H9 (cell line): ENCODE measurements at regions not wholly inside any gene's neighbourhood (a gene's known extent, or its start where the extent isn't known, plus 50 kb on each side); places are given as distances from the start of the nearest gene placed in this dataset.

ENCODE experiments used
- DNase-seq: peaks from one replicate; pipeline ENCODE4 v3.0.0-alpha.2; 2017
- H2AFZ ChIP-seq: one replicate; pipeline ENCODE4 v1.6.1; 2013; ENCODE audit warnings: mild to moderate bottlenecking, low read length, control low read depth, moderate library complexity
- H2AK5ac ChIP-seq: 2 replicates; pipeline ENCODE4 v1.6.1; 2013; ENCODE audit warnings: low read length, control low read depth, mixed read lengths; ENCODE audit not compliant: insufficient read length
- H2BK120ac ChIP-seq: one replicate; pipeline ENCODE4 v1.6.1; 2013; ENCODE audit warnings: low read depth, mild to moderate bottlenecking, low read length, control low read depth, inconsistent platforms; ENCODE audit not compliant: poor library complexity, severe bottlenecking
- H2BK12ac ChIP-seq: 2 replicates; pipeline ENCODE4 v1.6.1; 2013; ENCODE audit warnings: low read length, control low read depth, mixed read lengths, low read depth; ENCODE audit not compliant: insufficient read length
- H2BK15ac ChIP-seq: 2 replicates; pipeline ENCODE4 v1.6.1; 2013; ENCODE audit warnings: low read depth, low read length, control low read depth
- H2BK20ac ChIP-seq: one replicate; pipeline ENCODE4 v1.6.1; 2013; ENCODE audit warnings: low read depth, mild to moderate bottlenecking, low read length, control low read depth, inconsistent platforms; ENCODE audit not compliant: poor library complexity, severe bottlenecking
- H2BK5ac ChIP-seq: 2 replicates; pipeline ENCODE4 v1.6.1; 2013; ENCODE audit warnings: low read length, control low read depth, mixed read lengths; ENCODE audit not compliant: insufficient read length
- H3K14ac ChIP-seq: 2 replicates; pipeline ENCODE4 v1.6.1; 2013; ENCODE audit warnings: low read length, control low read depth; ENCODE audit not compliant: insufficient read depth
- H3K18ac ChIP-seq: 2 replicates; pipeline ENCODE4 v1.6.1; 2013; ENCODE audit warnings: low read depth, mild to moderate bottlenecking, mixed read lengths, low read length, control low read depth; ENCODE audit not compliant: insufficient read length
- H3K23ac ChIP-seq: 2 replicates; pipeline ENCODE4 v1.6.1; 2013; ENCODE audit warnings: low read length, control low read depth, mixed read lengths, low read depth; ENCODE audit not compliant: insufficient read length
- H3K23me2 ChIP-seq: 2 replicates; pipeline ENCODE4 v1.6.1; 2013; ENCODE audit warnings: low read depth, mild to moderate bottlenecking, mixed read lengths, low read length, control low read depth; ENCODE audit not compliant: insufficient read length, poor library complexity, severe bottlenecking
- H3K27ac ChIP-seq: 2 replicates; pipeline ENCODE4 v1.5.1; 2013; ENCODE audit warnings: low read length, control low read depth, mixed read lengths, low read depth; ENCODE audit not compliant: insufficient read length
- H3K27me3 ChIP-seq: 2 replicates; pipeline ENCODE4 v1.6.1; 2013; ENCODE audit warnings: low read length, control low read depth, inconsistent platforms; ENCODE audit not compliant: insufficient read depth
- H3K4ac ChIP-seq: 2 replicates; pipeline ENCODE4 v1.6.1; 2013; ENCODE audit warnings: low read depth, mild to moderate bottlenecking, control low read depth, inconsistent platforms, low read length, moderate library complexity
- H3K4me1 ChIP-seq: 2 replicates; pipeline ENCODE4 v1.6.1; 2013; ENCODE audit warnings: low read length, control low read depth, inconsistent platforms; ENCODE audit not compliant: insufficient read depth
- H3K4me2 ChIP-seq: 2 replicates; pipeline ENCODE4 v1.6.1; 2013; ENCODE audit warnings: low read length, control low read depth, mixed read lengths; ENCODE audit not compliant: insufficient read length, insufficient read depth
- H3K56ac ChIP-seq: 2 replicates; pipeline ENCODE4 v1.6.1; 2013; ENCODE audit warnings: low read depth, mild to moderate bottlenecking, mixed read lengths, low read length, control low read depth; ENCODE audit not compliant: insufficient read length
- H3K79me1 ChIP-seq: 2 replicates; pipeline ENCODE4 v1.6.1; 2013; ENCODE audit warnings: low read depth, mild to moderate bottlenecking, moderate library complexity, low read length, control low read depth, inconsistent platforms; ENCODE audit not compliant: insufficient read depth, poor library complexity, severe bottlenecking
- H3K79me2 ChIP-seq: 2 replicates; pipeline ENCODE4 v1.6.1; 2013; ENCODE audit warnings: low read length, control low read depth, inconsistent platforms; ENCODE audit not compliant: insufficient read depth
- H3K9ac ChIP-seq: 2 replicates; pipeline ENCODE4 v1.6.1; 2013; ENCODE audit warnings: low read length, control low read depth, mixed read lengths; ENCODE audit not compliant: insufficient read length; ENCODE audit errors: extremely low read depth
- H3K9me3 ChIP-seq: one replicate; pipeline ENCODE4 v1.6.1; 2013; ENCODE audit warnings: low read depth, low read length, inconsistent platforms; ENCODE audit not compliant: control insufficient read depth
- H3T11ph ChIP-seq: one replicate; pipeline ENCODE4 v1.6.1; 2013; ENCODE audit warnings: mild to moderate bottlenecking, low read length, control low read depth, inconsistent platforms
- H4K20me1 ChIP-seq: one replicate; pipeline ENCODE4 v1.6.1; 2013; ENCODE audit not compliant: control insufficient read depth, insufficient read length, insufficient read depth
- H4K5ac ChIP-seq: 2 replicates; pipeline ENCODE4 v1.6.1; 2013; ENCODE audit warnings: low read depth, mild to moderate bottlenecking, mixed read lengths, low read length, control low read depth; ENCODE audit not compliant: insufficient read length
- H4K8ac ChIP-seq: replicated peaks from 2 replicates; pipeline ENCODE4 v1.6.1; 2013; ENCODE audit warnings: low read length, control low read depth, mixed read lengths, low read depth; ENCODE audit not compliant: insufficient read length
- H4K91ac ChIP-seq: 2 replicates; pipeline ENCODE4 v1.6.1; 2013; ENCODE audit warnings: low read depth, mild to moderate bottlenecking, moderate library complexity, mixed read lengths, low read length, control low read depth; ENCODE audit not compliant: insufficient read length
- H3K27ac Mint-ChIP-seq, 3 experiments: 2 replicates in 2 of 3; 3 replicates in 1 of 3; pipeline ENCODE4 v1.8.0; 2020 to 2021; ENCODE audit warnings: mixed read lengths in 3 of 3, mild to moderate bottlenecking in 1 of 3, moderate library complexity in 1 of 3
- H3K27me3 Mint-ChIP-seq: 2 replicates; pipeline ENCODE4 v1.8.0; 2021; ENCODE audit warnings: low read depth, mild to moderate bottlenecking, moderate library complexity, mixed read lengths
- H3K36me3 Mint-ChIP-seq, 3 experiments: 2 replicates in 2 of 3; 3 replicates in 1 of 3; pipeline ENCODE4 v1.8.0; 2020 to 2021; ENCODE audit warnings: low read depth in 3 of 3, mixed read lengths in 3 of 3; ENCODE audit not compliant: insufficient read depth in 1 of 3
- H3K4me1 Mint-ChIP-seq, 2 experiments: 2 replicates each; pipeline ENCODE4 v1.8.0; 2020; ENCODE audit warnings: mixed read lengths in 2 of 2
- H3K4me3 Mint-ChIP-seq, 2 experiments: 2 replicates in 1 of 2; 3 replicates in 1 of 2; pipeline ENCODE4 v1.8.0; 2020 to 2021; ENCODE audit warnings: mild to moderate bottlenecking in 2 of 2, mixed read lengths in 2 of 2, moderate library complexity in 1 of 2
- H3K9me3 Mint-ChIP-seq, 2 experiments: 2 replicates in 1 of 2; 3 replicates in 1 of 2; pipeline ENCODE4 v1.8.0; 2020; ENCODE audit warnings: mild to moderate bottlenecking in 2 of 2, mixed read lengths in 2 of 2, moderate library complexity in 1 of 2
- WGBS: extraction: QIAGEN DNeasy Blood & Tissue Kit; methylation state at CpG from one replicate; pipeline ENCODE4 v1.1.7; 2013; ENCODE audit warnings: missing lambda C conversion rate, low lambda C conversion rate, mixed read lengths; ENCODE audit not compliant: insufficient read length; ENCODE audit errors: extremely low coverage; 5-methylcytosine and 5-hydroxymethylcytosine counted together
- TF ChIP-seq, protein P1 (sequence below): fragments of 200-600 bp; sonication (generic); conservative IDR thresholded peaks from 3 replicates; pipeline ENCODE4 v1.8.0; 2021; ENCODE audit warnings: antibody characterized with exemption, mild to moderate bottlenecking

DNA sequence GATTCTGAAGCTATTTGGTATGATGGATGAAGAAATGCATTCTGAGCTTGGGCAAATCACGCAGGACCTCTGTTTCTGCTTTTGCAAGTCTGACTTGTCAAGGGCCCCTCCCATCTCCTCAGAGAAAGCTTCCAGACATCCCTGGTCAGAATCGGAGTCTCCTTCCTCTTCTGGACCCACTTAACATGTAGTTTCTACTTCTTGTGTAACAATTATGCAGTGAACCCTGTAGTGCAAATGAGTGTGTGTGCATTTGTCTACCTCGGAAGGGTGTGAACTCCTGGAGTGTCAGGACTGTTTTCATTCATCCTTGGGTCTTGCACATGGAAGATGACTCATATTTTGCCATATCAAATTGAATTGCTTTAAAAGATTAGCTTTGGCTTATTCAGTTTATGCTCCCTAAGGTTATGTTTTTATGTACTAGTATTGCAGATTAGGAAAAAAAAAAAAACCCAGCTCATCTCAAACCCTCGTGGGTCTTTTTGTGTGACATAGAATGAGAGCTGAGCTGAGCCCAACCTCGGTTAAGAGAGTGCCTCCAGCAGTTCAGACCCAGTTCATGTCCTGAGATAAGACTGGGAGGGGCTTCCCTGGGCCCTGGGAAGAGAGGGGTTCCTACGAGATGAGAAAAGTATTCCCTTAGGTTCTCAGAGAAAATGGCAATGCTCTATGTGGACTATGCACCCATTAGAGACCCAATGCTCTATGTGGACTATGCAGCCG is 61.1 kb upstream of the RPL34 start:
- no peaks in the 10 kb centered on the region for H3K4me1 ChIP-seq
- H4K20me1 ChIP-seq = no peaks in the 10 kb centered on the region
- H3K27ac Mint-ChIP-seq = no peak overlapping the region
- H2BK20ac ChIP-seq = no peak overlapping the region
- WGBS = no CpG with 5 or more reads among the region's 7 CpGs
- no peak overlapping the region for H2AK5ac ChIP-seq
- H3K27me3 Mint-ChIP-seq = no peaks in the 10 kb centered on the region
- H3K9me3 ChIP-seq = no peaks in the 10 kb centered on the region
- H3T11ph ChIP-seq = no peak overlapping the region
- H3K18ac ChIP-seq = no peak overlapping the region
- no peaks in the 10 kb centered on the region; a peak in 1 of 7 replicates for H3K36me3 Mint-ChIP-seq
- H3K9me3 Mint-ChIP-seq = no peaks in the 10 kb centered on the region
- no peaks in the 10 kb centered on the region for H3K79me1 ChIP-seq
- no peak overlapping the region for H4K91ac ChIP-seq
- TF ChIP-seq, protein P1, sequence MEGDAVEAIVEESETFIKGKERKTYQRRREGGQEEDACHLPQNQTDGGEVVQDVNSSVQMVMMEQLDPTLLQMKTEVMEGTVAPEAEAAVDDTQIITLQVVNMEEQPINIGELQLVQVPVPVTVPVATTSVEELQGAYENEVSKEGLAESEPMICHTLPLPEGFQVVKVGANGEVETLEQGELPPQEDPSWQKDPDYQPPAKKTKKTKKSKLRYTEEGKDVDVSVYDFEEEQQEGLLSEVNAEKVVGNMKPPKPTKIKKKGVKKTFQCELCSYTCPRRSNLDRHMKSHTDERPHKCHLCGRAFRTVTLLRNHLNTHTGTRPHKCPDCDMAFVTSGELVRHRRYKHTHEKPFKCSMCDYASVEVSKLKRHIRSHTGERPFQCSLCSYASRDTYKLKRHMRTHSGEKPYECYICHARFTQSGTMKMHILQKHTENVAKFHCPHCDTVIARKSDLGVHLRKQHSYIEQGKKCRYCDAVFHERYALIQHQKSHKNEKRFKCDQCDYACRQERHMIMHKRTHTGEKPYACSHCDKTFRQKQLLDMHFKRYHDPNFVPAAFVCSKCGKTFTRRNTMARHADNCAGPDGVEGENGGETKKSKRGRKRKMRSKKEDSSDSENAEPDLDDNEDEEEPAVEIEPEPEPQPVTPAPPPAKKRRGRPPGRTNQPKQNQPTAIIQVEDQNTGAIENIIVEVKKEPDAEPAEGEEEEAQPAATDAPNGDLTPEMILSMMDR = no peak
- no peak overlapping the region for H2BK12ac ChIP-seq
- no peak overlapping the region for H3K23ac ChIP-seq
- no peak overlapping the region for H4K8ac ChIP-seq
- no peaks in the 10 kb centered on the region for H3K23me2 ChIP-seq
- H3K79me2 ChIP-seq = no peaks in the 10 kb centered on the region
- no peak overlapping the region for H2BK5ac ChIP-seq
- DNase-seq = no peak
- H3K4ac ChIP-seq = no peak overlapping the region
- no peak overlapping the region for H2BK15ac ChIP-seq
- H3K56ac ChIP-seq = no peak overlapping the region
- no peak overlapping the region for H3K4me2 ChIP-seq
- H3K14ac ChIP-seq = no peak overlapping the region
- no peak overlapping the region for H3K9ac ChIP-seq
- no peak overlapping the region for H4K5ac ChIP-seq
- no peak overlapping the region for H2BK120ac ChIP-seq
- no peak overlapping the region for H2AFZ ChIP-seq
- no peak overlapping the region for H3K27ac ChIP-seq
- H3K4me1 Mint-ChIP-seq = peaks cover 9 to 11% of the 10 kb centered on the region in 2 experiments
- H3K27me3 ChIP-seq = no peaks in the 10 kb centered on the region
- no peak overlapping the region for H3K4me3 Mint-ChIP-seq
